ENCODE measurements at regions not wholly inside any gene's neighbourhood (a gene's known extent, or its start where the extent isn't known, plus 50 kb on each side); places are given as distances from the start of the nearest gene placed in this dataset.

DNA sequence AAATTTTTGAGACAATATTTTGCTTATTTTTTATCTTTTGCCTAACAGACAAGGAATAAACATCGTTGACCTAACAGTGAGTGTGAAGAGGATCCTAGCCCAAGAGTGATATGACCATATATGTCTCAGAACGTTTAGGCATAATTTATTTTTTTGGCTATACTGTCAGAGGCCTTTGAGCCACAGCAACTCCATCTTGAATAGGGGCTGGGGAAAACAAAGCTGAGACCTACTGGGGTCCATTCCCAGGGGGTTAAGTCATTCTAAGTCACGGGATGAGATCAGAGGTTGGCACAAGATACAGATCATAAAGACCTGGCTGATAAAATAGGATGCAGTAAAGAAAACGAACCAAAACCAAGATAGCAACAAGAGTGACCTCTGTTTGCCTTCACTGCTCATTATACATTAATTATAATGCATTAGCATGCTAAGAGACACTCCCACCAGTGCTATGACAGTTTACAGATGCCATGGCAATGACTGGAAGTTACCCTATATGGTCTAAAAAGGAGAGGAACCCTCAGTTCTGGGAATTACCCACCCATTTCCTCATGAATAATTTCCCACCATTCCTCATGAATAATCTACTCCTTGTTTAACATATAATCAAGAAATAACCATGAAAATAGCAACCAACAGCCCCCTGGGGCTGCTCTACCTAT lies 510.9 kb upstream of the PCDH9 start:
- TF ChIP-seq, protein P1, sequence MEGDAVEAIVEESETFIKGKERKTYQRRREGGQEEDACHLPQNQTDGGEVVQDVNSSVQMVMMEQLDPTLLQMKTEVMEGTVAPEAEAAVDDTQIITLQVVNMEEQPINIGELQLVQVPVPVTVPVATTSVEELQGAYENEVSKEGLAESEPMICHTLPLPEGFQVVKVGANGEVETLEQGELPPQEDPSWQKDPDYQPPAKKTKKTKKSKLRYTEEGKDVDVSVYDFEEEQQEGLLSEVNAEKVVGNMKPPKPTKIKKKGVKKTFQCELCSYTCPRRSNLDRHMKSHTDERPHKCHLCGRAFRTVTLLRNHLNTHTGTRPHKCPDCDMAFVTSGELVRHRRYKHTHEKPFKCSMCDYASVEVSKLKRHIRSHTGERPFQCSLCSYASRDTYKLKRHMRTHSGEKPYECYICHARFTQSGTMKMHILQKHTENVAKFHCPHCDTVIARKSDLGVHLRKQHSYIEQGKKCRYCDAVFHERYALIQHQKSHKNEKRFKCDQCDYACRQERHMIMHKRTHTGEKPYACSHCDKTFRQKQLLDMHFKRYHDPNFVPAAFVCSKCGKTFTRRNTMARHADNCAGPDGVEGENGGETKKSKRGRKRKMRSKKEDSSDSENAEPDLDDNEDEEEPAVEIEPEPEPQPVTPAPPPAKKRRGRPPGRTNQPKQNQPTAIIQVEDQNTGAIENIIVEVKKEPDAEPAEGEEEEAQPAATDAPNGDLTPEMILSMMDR (IDR thresholded peaks at IDR 0.05) = no peak
- TF ChIP-seq EZH2phosphoT487 (IDR thresholded peaks at IDR 0.05) = no peak

Data from neural progenitor cell (in vitro differentiated cells).